HUES6 (cell line): ENCODE measurements at regions not wholly inside any gene's neighbourhood (a gene's known extent, or its start where the extent isn't known, plus 50 kb on each side); places are given as distances from the start of the nearest gene placed in this dataset.

ENCODE experiments used
- H3K27ac ChIP-seq: 2 replicates; pipeline ENCODE4 v1.7.0; 2013; ENCODE audit warnings: low read depth, mild to moderate bottlenecking, low read length, inconsistent platforms
- H3K27me3 ChIP-seq: 2 replicates; pipeline ENCODE4 v1.6.1; 2013; ENCODE audit warnings: low read length; ENCODE audit not compliant: control insufficient read depth, insufficient read depth
- H3K36me3 ChIP-seq: 2 replicates; pipeline ENCODE4 v1.6.1; 2013; ENCODE audit warnings: low read length; ENCODE audit not compliant: control insufficient read depth, insufficient read depth
- H3K4me1 ChIP-seq: 2 replicates; pipeline ENCODE4 v1.6.1; 2013; ENCODE audit warnings: low read length; ENCODE audit not compliant: control insufficient read depth, insufficient read depth
- H3K4me3 ChIP-seq: 2 replicates; pipeline ENCODE4 v1.5.1; 2013; ENCODE audit warnings: low read depth, low read length
- H3K9ac ChIP-seq: one replicate; pipeline ENCODE4 v1.6.1; 2013; ENCODE audit warnings: mild to moderate bottlenecking, low read length
- H3K9me3 ChIP-seq: 2 replicates; pipeline ENCODE4 v1.6.1; 2013; ENCODE audit warnings: low read depth, low read length; ENCODE audit not compliant: control insufficient read depth, insufficient read depth

DNA sequence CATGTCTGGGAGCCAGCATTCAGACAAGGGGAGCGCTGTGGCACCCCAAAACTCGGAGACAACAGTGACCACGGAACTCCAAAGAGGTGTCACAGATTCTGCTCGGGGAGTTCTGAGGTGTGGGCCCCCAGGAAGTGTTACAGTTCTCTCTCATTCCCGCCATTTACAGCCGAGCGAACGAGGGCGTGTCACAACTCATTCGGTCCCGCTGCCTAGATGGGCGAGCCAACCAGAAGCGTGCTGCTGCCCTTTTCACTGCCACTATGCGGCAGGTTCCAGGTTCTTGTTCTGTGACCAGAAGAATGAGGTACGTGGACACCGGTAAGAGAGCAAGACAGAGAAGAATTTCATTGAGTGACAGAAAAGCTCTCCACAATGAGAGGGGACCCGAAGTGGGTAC is 1370.6 kb upstream of the AGA start:
- H3K9ac ChIP-seq = no peak overlapping the region
- H3K4me1 ChIP-seq = no peaks in the 10 kb centered on the region
- no peaks in the 10 kb centered on the region for H3K27me3 ChIP-seq
- H3K9me3 ChIP-seq = no peaks in the 10 kb centered on the region
- H3K4me3 ChIP-seq = no peak overlapping the region
- no peak overlapping the region for H3K27ac ChIP-seq
- H3K36me3 ChIP-seq = no peaks in the 10 kb centered on the region

DNA sequence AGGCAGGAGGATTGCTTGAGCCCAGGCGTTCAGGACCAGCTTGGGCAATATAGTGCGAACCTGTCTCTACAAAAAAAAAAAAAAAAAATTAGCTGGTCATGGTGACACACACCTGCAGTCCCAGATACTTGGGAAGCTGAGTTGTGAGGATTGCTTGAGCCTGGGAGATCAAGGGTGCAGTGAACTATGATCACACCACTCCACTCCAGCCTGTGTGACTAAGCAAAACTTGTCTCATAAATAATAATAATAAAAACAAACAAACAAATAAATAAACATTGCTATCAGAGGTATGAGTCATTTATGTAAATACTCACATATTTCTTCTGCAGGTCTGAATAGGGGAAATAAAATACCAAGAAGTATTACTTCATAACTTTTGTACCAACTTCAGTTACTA is 1372.7 kb upstream of the AGA start:
- H3K9ac ChIP-seq = no peak overlapping the region
- no peak overlapping the region for H3K4me3 ChIP-seq
- no peaks in the 10 kb centered on the region for H3K4me1 ChIP-seq
- no peak overlapping the region for H3K27ac ChIP-seq
- H3K36me3 ChIP-seq = no peaks in the 10 kb centered on the region
- no peaks in the 10 kb centered on the region for H3K27me3 ChIP-seq
- H3K9me3 ChIP-seq = no peaks in the 10 kb centered on the region

DNA sequence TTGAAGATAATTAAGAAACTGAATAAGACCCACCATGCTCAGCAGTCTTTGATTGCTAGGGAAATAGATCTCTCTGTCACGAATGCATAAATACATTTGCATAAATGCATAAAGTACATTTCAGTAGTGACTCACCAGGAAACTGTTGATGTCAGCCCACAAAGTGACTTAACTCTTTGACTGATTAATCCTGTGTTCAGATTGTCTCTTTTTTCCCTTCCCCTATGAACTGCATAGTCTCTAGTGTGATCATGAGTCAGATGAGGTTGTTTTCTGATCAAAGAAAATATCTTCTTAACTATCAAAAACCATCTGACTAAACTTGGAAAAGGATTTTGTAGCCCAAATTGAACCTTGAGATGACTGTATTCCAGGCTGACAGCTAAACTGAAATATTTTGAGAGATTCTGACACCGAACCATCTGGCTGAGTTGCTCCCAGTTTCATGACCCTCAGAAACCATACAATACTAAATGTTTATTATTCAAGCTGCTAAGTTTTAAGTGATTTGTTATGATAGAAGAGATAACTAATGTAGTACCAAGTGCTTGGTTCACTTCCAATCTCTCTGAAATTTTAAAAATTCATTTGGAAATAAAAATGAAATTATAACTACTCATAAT is 1381.5 kb upstream of the AGA start:
- Histone ChIP-seq H3K9me3 (no peaks in the 10 kb centered on the region), H3K27me3 (no peaks in the 10 kb centered on the region), H3K36me3 (no peaks in the 10 kb centered on the region), H3K4me1 (no peaks in the 10 kb centered on the region), H3K9ac (no peak overlapping the region), H3K27ac (no peak overlapping the region), H3K4me3 (no peak overlapping the region)

DNA sequence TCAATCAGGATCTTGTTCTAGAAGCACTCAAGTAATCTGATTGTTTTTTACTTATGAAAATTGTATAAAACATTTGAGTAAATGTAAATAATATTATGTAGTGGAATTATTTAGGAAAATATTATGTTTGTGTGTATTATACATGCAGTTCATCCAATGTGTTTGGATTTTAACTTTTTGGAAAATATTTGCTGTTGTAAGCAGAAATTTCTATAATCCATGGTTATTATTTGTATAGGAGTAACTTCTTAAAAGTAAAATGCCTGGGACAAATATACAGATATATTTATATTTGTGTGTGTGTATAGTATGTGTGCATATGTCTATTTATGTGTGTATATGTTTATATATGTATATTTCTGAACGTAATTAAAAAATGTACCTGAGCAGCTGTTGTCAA is 1394.6 kb upstream of the AGA start:
- Histone ChIP-seq H3K27ac (no peak overlapping the region), H3K4me1 (no peaks in the 10 kb centered on the region), H3K9me3 (no peaks in the 10 kb centered on the region), H3K27me3 (no peaks in the 10 kb centered on the region), H3K36me3 (no peaks in the 10 kb centered on the region), H3K4me3 (no peak overlapping the region), H3K9ac (no peak overlapping the region)

DNA sequence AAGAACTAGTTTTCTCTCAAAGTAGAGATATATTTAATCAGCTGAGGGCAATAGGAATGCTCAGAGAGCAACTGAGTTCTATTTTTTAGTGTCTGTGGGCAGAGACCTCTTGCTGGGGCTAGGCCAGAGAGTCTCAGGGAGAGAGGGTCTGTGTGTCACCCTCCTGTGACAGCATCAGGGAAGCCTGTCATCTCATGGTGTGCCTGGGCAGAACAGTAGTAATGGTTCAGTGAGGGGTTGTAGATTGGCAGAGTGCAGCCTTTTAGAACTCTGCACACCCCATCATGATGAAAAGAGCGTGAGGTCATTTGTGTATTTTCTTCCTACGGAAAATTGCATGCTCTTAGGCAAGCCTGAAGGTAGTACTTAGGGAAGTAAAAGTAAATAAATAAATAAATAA is 1396.5 kb upstream of the AGA start:
- Histone ChIP-seq H3K9ac (no peak overlapping the region), H3K36me3 (no peaks in the 10 kb centered on the region), H3K27me3 (no peaks in the 10 kb centered on the region), H3K4me1 (no peaks in the 10 kb centered on the region), H3K9me3 (no peaks in the 10 kb centered on the region), H3K4me3 (no peak overlapping the region), H3K27ac (no peak overlapping the region)

DNA sequence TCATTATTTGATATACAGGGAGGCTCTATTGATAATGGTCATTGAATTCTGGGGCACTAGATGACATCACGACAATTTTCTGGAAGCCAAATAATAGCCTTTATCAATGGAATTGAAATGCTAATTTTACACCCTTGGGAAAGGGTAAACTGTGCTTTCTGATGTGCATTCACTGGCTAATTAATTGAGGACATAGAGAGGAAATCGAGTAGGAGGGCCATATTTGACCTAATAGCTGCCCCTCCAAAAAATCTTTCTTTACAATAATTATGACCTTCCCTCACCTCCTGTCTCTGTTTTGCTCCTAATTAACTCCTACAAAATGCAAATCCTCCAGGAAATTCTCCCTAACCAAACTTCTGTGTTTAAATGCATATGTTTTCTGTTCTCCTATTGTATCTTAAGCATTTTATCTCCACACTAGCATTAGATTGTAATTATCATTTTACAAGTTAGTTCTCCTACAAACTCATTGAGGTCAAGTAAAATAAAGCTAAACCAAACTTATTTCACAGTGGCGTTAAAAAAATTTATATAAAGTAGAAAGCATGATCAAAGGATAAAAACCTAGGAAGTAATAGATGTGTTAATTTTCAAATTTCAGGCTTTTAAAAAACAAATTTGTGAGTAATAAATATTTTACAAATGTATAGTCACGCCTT is 1414.0 kb upstream of the AGA start:
- no peak overlapping the region for H3K4me3 ChIP-seq
- no peak overlapping the region for H3K9ac ChIP-seq
- H3K27ac ChIP-seq = no peak overlapping the region
- H3K36me3 ChIP-seq = no peaks in the 10 kb centered on the region
- no peaks in the 10 kb centered on the region; the same call in 1 of the 2 replicates for H3K4me1 ChIP-seq
- H3K27me3 ChIP-seq = no peaks in the 10 kb centered on the region
- H3K9me3 ChIP-seq = no peaks in the 10 kb centered on the region

DNA sequence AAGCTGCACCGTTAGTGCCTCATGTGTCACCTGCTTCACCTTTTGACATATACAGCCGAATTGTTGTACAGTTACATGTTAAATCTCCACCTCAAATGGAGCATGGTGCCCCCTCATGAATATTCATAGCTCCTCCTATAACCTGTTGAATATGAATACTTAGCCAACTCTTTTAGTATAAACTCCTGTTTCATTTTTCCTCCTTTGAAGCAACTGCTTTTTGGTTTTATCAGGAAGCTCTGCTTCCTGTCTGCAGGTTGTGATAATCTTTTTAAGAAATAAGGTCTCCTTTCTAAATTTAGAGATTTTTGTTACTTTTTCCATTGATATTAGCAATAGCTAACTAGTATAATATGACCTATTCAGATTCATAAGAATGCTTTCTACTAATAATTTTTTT is 1429.2 kb upstream of the AGA start:
- H3K27me3 ChIP-seq = no peaks in the 10 kb centered on the region
- no peaks in the 10 kb centered on the region for H3K4me1 ChIP-seq
- no peak overlapping the region for H3K9ac ChIP-seq
- H3K4me3 ChIP-seq = no peak overlapping the region
- H3K36me3 ChIP-seq = no peaks in the 10 kb centered on the region
- no peaks in the 10 kb centered on the region for H3K9me3 ChIP-seq
- no peak overlapping the region for H3K27ac ChIP-seq

DNA sequence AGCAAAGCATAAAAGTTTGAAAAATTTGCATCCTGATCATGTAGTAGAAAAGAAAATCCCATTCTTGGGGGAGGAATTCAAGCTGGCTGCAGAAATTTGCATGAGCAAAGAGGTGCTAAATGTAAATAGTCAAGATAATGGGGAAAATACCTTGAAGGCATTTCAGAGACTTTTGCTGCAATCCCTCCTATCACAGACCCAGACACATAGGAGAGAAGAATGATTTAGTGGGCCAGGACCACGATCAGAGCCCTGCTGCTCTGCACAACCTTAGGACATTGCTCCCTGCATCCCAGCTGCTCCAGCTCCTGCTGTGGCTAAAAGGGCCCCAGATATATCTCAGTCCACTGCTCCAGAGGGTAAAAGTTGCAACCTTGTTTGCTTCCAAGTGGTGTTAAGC is 1439.7 kb upstream of the AGA start:
- no peak overlapping the region for H3K27ac ChIP-seq
- H3K36me3 ChIP-seq = no peaks in the 10 kb centered on the region; the same call in 1 of the 2 replicates
- H3K4me3 ChIP-seq = no peak overlapping the region
- H3K9me3 ChIP-seq = peaks cover 27% of the 10 kb centered on the region
- H3K27me3 ChIP-seq = no peaks in the 10 kb centered on the region
- no peaks in the 10 kb centered on the region for H3K4me1 ChIP-seq
- no peak overlapping the region for H3K9ac ChIP-seq

DNA sequence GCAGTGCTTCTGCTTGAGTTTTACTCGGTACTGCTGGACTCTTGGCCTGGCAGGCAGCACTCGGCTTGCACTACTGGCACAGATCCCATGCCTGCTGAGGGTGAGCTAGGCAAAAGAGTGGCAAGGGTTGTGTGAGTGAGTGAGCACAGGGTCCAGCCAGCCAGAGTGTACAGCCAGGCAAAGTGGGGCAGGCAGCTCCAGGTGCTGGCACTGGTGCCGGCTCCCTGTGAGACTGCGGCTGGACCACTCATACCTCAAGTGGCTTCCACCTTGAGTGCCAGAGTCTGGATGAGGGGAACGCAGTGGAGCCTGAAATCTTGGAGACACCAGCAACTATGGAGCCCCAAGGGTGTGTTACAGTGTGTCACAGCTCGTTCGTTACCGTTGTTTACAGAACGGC is 1451.9 kb upstream of the AGA start:
- Histone ChIP-seq H3K9ac (no peak overlapping the region), H3K4me3 (no peak overlapping the region), H3K36me3 (no peaks in the 10 kb centered on the region), H3K4me1 (no peaks in the 10 kb centered on the region), H3K9me3 (no peaks in the 10 kb centered on the region), H3K27ac (no peak overlapping the region), H3K27me3 (no peaks in the 10 kb centered on the region)

DNA sequence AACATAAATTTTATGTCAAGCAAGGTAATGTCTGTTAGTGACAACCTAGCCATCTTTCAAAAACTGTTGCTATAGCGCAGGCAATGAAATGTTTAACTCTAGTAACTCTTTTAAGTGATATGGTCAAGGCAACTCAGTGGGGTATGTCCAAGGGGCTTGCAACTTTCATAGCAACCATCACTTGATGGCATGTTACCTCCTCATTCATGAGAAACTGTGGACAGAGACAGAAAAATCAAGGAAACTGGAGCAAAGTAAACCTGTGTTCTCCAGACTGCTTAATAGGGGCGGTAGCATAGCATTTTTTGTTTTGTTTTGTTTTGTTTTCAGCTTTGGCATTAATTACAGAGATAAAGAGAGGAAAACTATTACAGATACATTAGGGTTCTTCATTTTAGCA is 1456.8 kb upstream of the AGA start:
- Histone ChIP-seq H3K27me3 (no peaks in the 10 kb centered on the region), H3K9ac (no peak overlapping the region), H3K4me1 (no peaks in the 10 kb centered on the region), H3K27ac (no peak overlapping the region), H3K36me3 (no peaks in the 10 kb centered on the region), H3K9me3 (no peaks in the 10 kb centered on the region), H3K4me3 (no peak overlapping the region)

DNA sequence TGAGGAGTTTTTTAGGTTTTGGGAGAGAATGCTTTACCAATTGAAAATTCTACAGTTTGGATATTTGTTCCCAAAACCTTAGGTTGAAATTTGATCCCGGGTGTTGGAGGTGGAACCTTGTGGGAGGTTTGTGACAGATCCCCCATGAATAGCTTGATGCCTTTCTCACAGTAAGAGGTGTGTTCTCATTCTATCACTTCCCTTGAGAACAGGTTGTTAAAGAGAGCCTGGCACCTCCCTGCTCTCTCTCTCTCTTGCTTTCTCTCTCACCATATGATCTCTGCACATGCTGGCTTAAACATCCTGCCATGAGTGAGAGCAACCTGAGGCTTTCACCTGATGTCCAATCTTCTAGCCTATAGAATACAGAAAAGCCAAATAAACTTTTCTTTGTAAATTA is 1475.5 kb upstream of the AGA start:
- no peaks in the 10 kb centered on the region for H3K36me3 ChIP-seq
- no peak overlapping the region for H3K9ac ChIP-seq
- peaks cover 13% of the 10 kb centered on the region; the same call in 1 of the 2 replicates for H3K9me3 ChIP-seq
- no peak overlapping the region for H3K27ac ChIP-seq
- H3K4me3 ChIP-seq = no peak overlapping the region
- H3K27me3 ChIP-seq = no peaks in the 10 kb centered on the region
- peaks cover 8% of the 10 kb centered on the region; the same call in 1 of the 2 replicates for H3K4me1 ChIP-seq
